ENCODE measurements at regions not wholly inside any gene's neighbourhood (a gene's known extent, or its start where the extent isn't known, plus 50 kb on each side); places are given as distances from the start of the nearest gene placed in this dataset.

GRCh38 chr7:53205006-53205405 is 169.6 kb downstream of the POM121L12 start:
- Histone ChIP-seq H3K27me3 (ENCODE audit: control insufficient read depth, insufficient read depth, low read length) (no peaks in the 10 kb centered on the region), H3K4me3 (ENCODE audit: low read depth, low read length) (no peak overlapping the region), H3K4me1 (ENCODE audit: control insufficient read depth, insufficient read depth, low read length, poor library complexity, severe bottlenecking) (no peaks in the 10 kb centered on the region), H3K27ac (ENCODE audit: insufficient read depth, low read length, poor library complexity, severe bottlenecking) (no peak overlapping the region), H3K9me3 (ENCODE audit: control insufficient read depth in 2 of 2, low read length in 2 of 2) (peaks cover 2 to 4% of the 10 kb centered on the region in 2 experiments), H3K36me3 (ENCODE audit: control insufficient read depth, insufficient read depth, low read length) (no peaks in the 10 kb centered on the region)
- ATAC-seq (ENCODE audit: low read depth in 2 of 2) (no peak), DNase-seq (no peak)
- Mint-ChIP-seq H3K27ac (no peak overlapping the region), H3K27me3 (no peaks in the 10 kb centered on the region), H3K4me1 (no peaks in the 10 kb centered on the region), H3K9me3 (peaks cover 0 to 40% (median 6%) of the 10 kb centered on the region in 7 donors), H3K4me3 (no peak overlapping the region), H3K36me3 (no peaks in the 10 kb centered on the region)

GRCh38 chr7:53209129-53209528 is 173.7 kb downstream of the POM121L12 start:
- Histone ChIP-seq H3K27ac (ENCODE audit: insufficient read depth, low read length, poor library complexity, severe bottlenecking) (no peak overlapping the region), H3K27me3 (ENCODE audit: control insufficient read depth, insufficient read depth, low read length) (no peaks in the 10 kb centered on the region), H3K9me3 (ENCODE audit: control insufficient read depth in 2 of 2, low read length in 2 of 2) (peaks cover 14 to 25% of the 10 kb centered on the region in 2 experiments), H3K4me3 (ENCODE audit: low read depth, low read length) (no peak overlapping the region), H3K36me3 (ENCODE audit: control insufficient read depth, insufficient read depth, low read length) (no peaks in the 10 kb centered on the region), H3K4me1 (ENCODE audit: control insufficient read depth, insufficient read depth, low read length, poor library complexity, severe bottlenecking) (no peaks in the 10 kb centered on the region)
- Mint-ChIP-seq H3K36me3 (no peaks in the 10 kb centered on the region), H3K4me1 (no peaks in the 10 kb centered on the region), H3K9me3 (peaks cover 0 to 50% (median 5%) of the 10 kb centered on the region in 7 donors), H3K27me3 (no peaks in the 10 kb centered on the region), H3K27ac (no peak overlapping the region), H3K4me3 (no peak overlapping the region)
- no peak for ATAC-seq (ENCODE audit: low read depth in 2 of 2)
- DNase-seq: no peak

GRCh38 chr7:53214463-53214862 is 179.0 kb downstream of the POM121L12 start:
- Mint-ChIP-seq H3K36me3 (no peaks in the 10 kb centered on the region), H3K9me3 (peaks cover 0 to 40% (median 15%) of the 10 kb centered on the region in 7 donors), H3K4me3 (no peak overlapping the region), H3K27me3 (no peaks in the 10 kb centered on the region), H3K27ac (no peak overlapping the region), H3K4me1 (no peaks in the 10 kb centered on the region)
- Histone ChIP-seq H3K9me3 (ENCODE audit: control insufficient read depth in 2 of 2, low read length in 2 of 2) (peaks cover 21 to 47% of the 10 kb centered on the region in 2 experiments), H3K36me3 (ENCODE audit: control insufficient read depth, insufficient read depth, low read length) (no peaks in the 10 kb centered on the region), H3K4me3 (ENCODE audit: low read depth, low read length) (no peak overlapping the region), H3K27me3 (ENCODE audit: control insufficient read depth, insufficient read depth, low read length) (no peaks in the 10 kb centered on the region), H3K27ac (ENCODE audit: insufficient read depth, low read length, poor library complexity, severe bottlenecking) (no peak overlapping the region), H3K4me1 (ENCODE audit: control insufficient read depth, insufficient read depth, low read length, poor library complexity, severe bottlenecking) (no peaks in the 10 kb centered on the region)
- DNase-seq (no peak), ATAC-seq (ENCODE audit: low read depth in 2 of 2) (no peak)

GRCh38 chr7:53218730-53219504 is 183.5 kb downstream of the POM121L12 start:
- Mint-ChIP-seq H3K4me3 (no peak overlapping the region), H3K9me3 (peaks cover 5 to 26% (median 11%) of the 10 kb centered on the region in 7 donors), H3K27me3 (no peaks in the 10 kb centered on the region), H3K4me1 (no peaks in the 10 kb centered on the region), H3K27ac (no peak overlapping the region), H3K36me3 (no peaks in the 10 kb centered on the region)
- ATAC-seq (ENCODE audit: low read depth in 2 of 2): no peak
- no peaks in the 10 kb centered on the region for H3K36me3 ChIP-seq (ENCODE audit: control insufficient read depth, insufficient read depth, low read length)
- H3K4me3 ChIP-seq (ENCODE audit: low read depth, low read length): no peak overlapping the region
- no peaks in the 10 kb centered on the region for H3K4me1 ChIP-seq (ENCODE audit: control insufficient read depth, insufficient read depth, low read length, poor library complexity, severe bottlenecking)
- H3K27me3 ChIP-seq (ENCODE audit: control insufficient read depth, insufficient read depth, low read length): no peaks in the 10 kb centered on the region
- no peak for DNase-seq
- no peak overlapping the region for H3K27ac ChIP-seq (ENCODE audit: insufficient read depth, low read length, poor library complexity, severe bottlenecking)
- peaks cover 9 to 29% of the 10 kb centered on the region in 2 experiments for H3K9me3 ChIP-seq (ENCODE audit: control insufficient read depth in 2 of 2, low read length in 2 of 2)

GRCh38 chr7:53229202-53229601 is 193.8 kb downstream of the POM121L12 start:
- Mint-ChIP-seq H3K9me3 (peaks cover 0 to 11% (median 6%) of the 10 kb centered on the region in 7 donors), H3K4me1 (no peaks in the 10 kb centered on the region), H3K27me3 (no peaks in the 10 kb centered on the region), H3K27ac (no peak overlapping the region), H3K36me3 (no peaks in the 10 kb centered on the region), H3K4me3 (no peak overlapping the region)
- Histone ChIP-seq H3K9me3 (ENCODE audit: control insufficient read depth in 2 of 2, low read length in 2 of 2) (peaks cover 0 to 11% of the 10 kb centered on the region in 2 experiments), H3K4me3 (ENCODE audit: low read depth, low read length) (no peak overlapping the region), H3K27me3 (ENCODE audit: control insufficient read depth, insufficient read depth, low read length) (no peaks in the 10 kb centered on the region), H3K27ac (ENCODE audit: insufficient read depth, low read length, poor library complexity, severe bottlenecking) (no peak overlapping the region), H3K36me3 (ENCODE audit: control insufficient read depth, insufficient read depth, low read length) (no peaks in the 10 kb centered on the region), H3K4me1 (ENCODE audit: control insufficient read depth, insufficient read depth, low read length, poor library complexity, severe bottlenecking) (no peaks in the 10 kb centered on the region)
- no peak for DNase-seq
- ATAC-seq (ENCODE audit: low read depth in 2 of 2): no peak

GRCh38 chr7:53237344-53237913 is 202.0 kb downstream of the POM121L12 start:
- Histone ChIP-seq H3K9me3 (ENCODE audit: control insufficient read depth in 2 of 2, low read length in 2 of 2) (peaks cover 2 to 5% of the 10 kb centered on the region in 2 experiments), H3K27me3 (ENCODE audit: control insufficient read depth, insufficient read depth, low read length) (no peaks in the 10 kb centered on the region), H3K4me1 (ENCODE audit: control insufficient read depth, insufficient read depth, low read length, poor library complexity, severe bottlenecking) (no peaks in the 10 kb centered on the region), H3K27ac (ENCODE audit: insufficient read depth, low read length, poor library complexity, severe bottlenecking) (no peak overlapping the region), H3K4me3 (ENCODE audit: low read depth, low read length) (no peak overlapping the region), H3K36me3 (ENCODE audit: control insufficient read depth, insufficient read depth, low read length) (no peaks in the 10 kb centered on the region)
- ATAC-seq (ENCODE audit: low read depth in 2 of 2) (no peak), DNase-seq (no peak)
- Mint-ChIP-seq H3K27me3 (no peaks in the 10 kb centered on the region), H3K4me3 (no peak overlapping the region), H3K36me3 (no peaks in the 10 kb centered on the region), H3K27ac (no peak overlapping the region), H3K9me3 (peaks cover 0 to 20% (median 7%) of the 10 kb centered on the region in 7 donors), H3K4me1 (no peaks in the 10 kb centered on the region)

- ATAC-seq (ENCODE audit: low read depth in 2 of 2) (no peak), DNase-seq (no peak)
- Histone ChIP-seq H3K4me1 (ENCODE audit: control insufficient read depth, insufficient read depth, low read length, poor library complexity, severe bottlenecking) (no peaks in the 10 kb centered on the region), H3K27ac (ENCODE audit: insufficient read depth, low read length, poor library complexity, severe bottlenecking) (no peak overlapping the region), H3K9me3 (ENCODE audit: control insufficient read depth in 2 of 2, low read length in 2 of 2) (peaks cover 2 to 5% of the 10 kb centered on the region in 2 experiments), H3K27me3 (ENCODE audit: control insufficient read depth, insufficient read depth, low read length) (no peaks in the 10 kb centered on the region), H3K36me3 (ENCODE audit: control insufficient read depth, insufficient read depth, low read length) (no peaks in the 10 kb centered on the region), H3K4me3 (ENCODE audit: low read depth, low read length) (no peak overlapping the region)
- H3K27me3 Mint-ChIP-seq: no peaks in the 10 kb centered on the region
- H3K4me3 Mint-ChIP-seq: no peak overlapping the region
- peaks cover 0 to 19% (median 7%) of the 10 kb centered on the region in 7 donors for H3K9me3 Mint-ChIP-seq
- no peak overlapping the region for H3K27ac Mint-ChIP-seq
- no peaks in the 10 kb centered on the region for H3K4me1 Mint-ChIP-seq
- no peaks in the 10 kb centered on the region for H3K36me3 Mint-ChIP-seq
Observed at GRCh38 chr7:53238021-53238605, 202.7 kb downstream of the POM121L12 start.
